Endothelial cell of umbilical vein (primary cell): ENCODE measurements at regions not wholly inside any gene's neighbourhood (a gene's known extent, or its start where the extent isn't known, plus 50 kb on each side); places are given as distances from the start of the nearest gene placed in this dataset.

Experiments
- BruUV-seq: library from RNA; stranded (reverse); fragments of 400-500 nt; replicated peaks from 2 replicates; lab custom pipeline; 2021; lab: Mats Ljungman, UMichigan
- CTCF ChIA-PET: fragments of 300-600, 350-600 bp; sonication (Branson Sonifier 250); formaldehyde crosslinking; loops from one replicate; lab custom pipeline; 2021; ENCODE audit warnings: antibody characterized with exemption, inconsistent platforms; lab: Charles Lee
- POLR2A ChIA-PET: fragments of 300-600, 350-600 bp; sonication (Branson Sonifier 250); formaldehyde crosslinking; loops from one replicate; lab custom pipeline; 2021; ENCODE audit warnings: antibody characterized with exemption, inconsistent platforms; lab: Charles Lee
- DNase-seq: peaks from one replicate; pipeline ENCODE4 v3.0.0-alpha.2; 2011; ENCODE audit warnings: low read depth, low spot score
- FAIRE-seq: peaks from 2 replicates; lab custom pipeline; 2011; peaks lifted over from hg19 to GRCh38; lab: Jason Lieb, UNC
- H2AFZ ChIP-seq: 2 replicates; pipeline ENCODE4 v1.6.0; 2012; ENCODE audit warnings: low read depth, low read length, control low read depth, inconsistent platforms
- H3K27ac ChIP-seq: 2 replicates; pipeline ENCODE4 v1.5.1; 2011; ENCODE audit warnings: low read depth, mild to moderate bottlenecking, control low read depth, low read length, moderate library complexity; ENCODE audit not compliant: insufficient read depth
- H3K27me3 ChIP-seq, 2 experiments: 2 replicates each; pipeline versions ENCODE4 v1.6.0 to v1.6.1; 2011; ENCODE audit warnings: low read length in 2 of 2, mixed read lengths in 1 of 2; ENCODE audit not compliant: control insufficient read depth in 2 of 2, insufficient read depth in 2 of 2
- H3K36me3 ChIP-seq, 2 experiments: 2 replicates in 1 of 2; 3 replicates in 1 of 2; pipeline ENCODE4 v1.5.1; 2011; ENCODE audit warnings: low read length in 2 of 2, mild to moderate bottlenecking in 1 of 2, moderate library complexity in 1 of 2; ENCODE audit not compliant: control insufficient read depth in 2 of 2, insufficient read depth in 2 of 2; ENCODE audit errors: extremely low read depth in 1 of 2
- H3K4me1 ChIP-seq: 3 replicates; pipeline ENCODE4 v1.5.1; 2011; ENCODE audit warnings: mild to moderate bottlenecking, low read length; ENCODE audit not compliant: control insufficient read depth, insufficient read depth; ENCODE audit errors: extremely low read depth
- H3K4me2 ChIP-seq: 2 replicates; pipeline ENCODE4 v1.6.1; 2011; ENCODE audit warnings: low read length, control low read depth, mixed read lengths; ENCODE audit not compliant: insufficient read depth
- H3K4me3 ChIP-seq, 3 experiments: fragments of 200-600 bp in 1 of 3; sonication (generic), shearing (Covaris generic) in 1 of 3; replicated peaks in 1 of 3; 2 replicates each; pipeline ENCODE4 v1.5.1; 2011 to 2016; ENCODE audit warnings: control low read depth in 3 of 3, low read length in 3 of 3, mild to moderate bottlenecking in 2 of 3, inconsistent platforms in 1 of 3, low read depth in 1 of 3, moderate library complexity in 1 of 3; ENCODE audit not compliant: insufficient read depth in 1 of 3
- H3K79me2 ChIP-seq: 2 replicates; pipeline ENCODE4 v1.6.0; 2012; ENCODE audit warnings: low read length, inconsistent platforms; ENCODE audit not compliant: control insufficient read depth, insufficient read depth
- H3K9ac ChIP-seq: replicated peaks from 2 replicates; pipeline ENCODE3; 2011; ENCODE audit warnings: low read length, control low read depth; ENCODE audit not compliant: insufficient read depth; ENCODE audit errors: extremely low read depth
- H3K9me1 ChIP-seq: replicated peaks from 3 replicates; pipeline ENCODE4 v1.6.0; 2011; ENCODE audit warnings: mild to moderate bottlenecking, low read length; ENCODE audit not compliant: control insufficient read depth, insufficient read depth; ENCODE audit errors: extremely low read depth
- H3K9me3 ChIP-seq: replicated peaks from 2 replicates; pipeline ENCODE4 v1.5.1; 2012; ENCODE audit warnings: low read length, inconsistent platforms; ENCODE audit not compliant: control insufficient read depth, insufficient read depth
- H4K20me1 ChIP-seq: replicated peaks from 2 replicates; pipeline ENCODE3; 2011; ENCODE audit warnings: mild to moderate bottlenecking, low read length; ENCODE audit not compliant: control insufficient read depth, insufficient read depth; ENCODE audit errors: extremely low read depth
- EZH2 ChIP-seq: IDR thresholded peaks from 2 replicates; pipeline ENCODE4 v1.6.1; 2012; ENCODE audit warnings: borderline replicate concordance, low read depth, mild to moderate bottlenecking, moderate library complexity, low read length, inconsistent platforms; ENCODE audit not compliant: severe bottlenecking
- FOS ChIP-seq: IDR thresholded peaks from 2 replicates; pipeline ENCODE4 v1.6.1; 2011; ENCODE audit warnings: mild to moderate bottlenecking, low read length, moderate library complexity, borderline replicate concordance; ENCODE audit not compliant: insufficient read depth
- GATA2 ChIP-seq: IDR thresholded peaks from 2 replicates; pipeline ENCODE4 v1.7.0; 2011; ENCODE audit warnings: low read depth, mild to moderate bottlenecking, moderate library complexity, mixed read lengths, low read length; ENCODE audit not compliant: insufficient read length, insufficient read depth
- JUN ChIP-seq: IDR thresholded peaks from 2 replicates; pipeline ENCODE4 v1.6.1; 2011; ENCODE audit warnings: borderline replicate concordance, low read depth; ENCODE audit not compliant: insufficient read length, insufficient read depth
- MYC ChIP-seq: IDR thresholded peaks from one replicate; pipeline ENCODE4 v1.6.1; 2011; ENCODE audit warnings: mild to moderate bottlenecking, low read depth, low read length
- POLR2A ChIP-seq: IDR thresholded peaks from 2 replicates; pipeline ENCODE4 v1.6.1; 2012; ENCODE audit warnings: low read depth, mild to moderate bottlenecking, control low read depth, low read length
- POLR2AphosphoS5 ChIP-seq: IDR thresholded peaks from 2 replicates; pipeline ENCODE4 v1.6.1; 2012; ENCODE audit warnings: low read depth, mild to moderate bottlenecking, control low read depth, low read length, moderate library complexity; ENCODE audit not compliant: insufficient read depth
- dilution Hi-C: fragments of 300-500 bp; cut with MboI; formaldehyde crosslinking; loops from one replicate; pipeline ENCODE4 v1.15.0; 2019; ENCODE audit warnings: low sequenced_read_pairs; ENCODE audit not compliant: extremely low pct_ligation_motif_present
- intact Hi-C: fragments of 100-400 bp; cut with micrococcal nuclease; formaldehyde crosslinking; loops from one replicate; pipeline ENCODE4 v1.10.0; 2022
- TF ChIP-seq, protein P1 (sequence below), 2 donors: IDR thresholded peaks; 1 replicate in 1 of 2; 2 replicates in 1 of 2; pipeline ENCODE4 v1.5.1; 2011; ENCODE audit warnings: low read length in 2 of 2, mild to moderate bottlenecking in 2 of 2, moderate library complexity in 2 of 2, control low read depth in 1 of 2, inconsistent platforms in 1 of 2, low read depth in 1 of 2; ENCODE audit not compliant: insufficient read depth in 1 of 2; ENCODE audit errors: extremely low read depth in 1 of 2
- TF ChIP-seq, protein P2 (sequence below): IDR thresholded peaks from 2 replicates; pipeline ENCODE4 v1.6.1; 2011; ENCODE audit not compliant: insufficient read depth, insufficient read length

DNA sequence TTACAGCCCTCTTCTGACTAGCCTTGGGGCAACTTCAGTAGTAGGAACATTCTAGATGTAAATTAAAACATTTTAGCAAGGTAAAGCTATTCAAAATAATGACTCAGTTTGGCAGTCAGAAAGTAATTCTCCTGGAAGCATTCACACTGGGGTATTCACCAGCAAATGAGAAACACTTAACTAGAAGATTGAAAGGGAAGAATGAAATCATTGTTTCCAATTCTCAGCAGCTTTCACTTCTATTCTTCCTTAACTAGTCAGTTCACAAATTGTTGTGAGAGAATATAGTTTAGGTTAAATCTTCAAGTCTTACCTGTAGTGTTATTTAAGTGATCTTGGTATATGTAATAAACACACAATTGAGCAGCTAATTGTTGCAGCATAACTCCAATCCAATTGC lies 1135.6 kb upstream of the FAM98A start:
- no TSS peak for BruUV-seq
- Histone ChIP-seq H3K4me2 (no peak overlapping the region), H3K36me3 (no peaks in the 10 kb centered on the region), H4K20me1 (no peaks in the 10 kb centered on the region), H2AFZ (no peak overlapping the region), H3K9ac (no peak overlapping the region), H3K27me3 (no peaks in the 10 kb centered on the region), H3K4me1 (no peaks in the 10 kb centered on the region), H3K4me3 (no peak overlapping the region), H3K79me2 (no peaks in the 10 kb centered on the region), H3K27ac (no peak overlapping the region), H3K9me1 (no peaks in the 10 kb centered on the region), H3K9me3 (peaks cover 3% of the 10 kb centered on the region)
- POLR2A ChIA-PET: no interaction called here
- TF ChIP-seq MYC: no peak
- TF ChIP-seq JUN: no peak
- TF ChIP-seq, protein P1, sequence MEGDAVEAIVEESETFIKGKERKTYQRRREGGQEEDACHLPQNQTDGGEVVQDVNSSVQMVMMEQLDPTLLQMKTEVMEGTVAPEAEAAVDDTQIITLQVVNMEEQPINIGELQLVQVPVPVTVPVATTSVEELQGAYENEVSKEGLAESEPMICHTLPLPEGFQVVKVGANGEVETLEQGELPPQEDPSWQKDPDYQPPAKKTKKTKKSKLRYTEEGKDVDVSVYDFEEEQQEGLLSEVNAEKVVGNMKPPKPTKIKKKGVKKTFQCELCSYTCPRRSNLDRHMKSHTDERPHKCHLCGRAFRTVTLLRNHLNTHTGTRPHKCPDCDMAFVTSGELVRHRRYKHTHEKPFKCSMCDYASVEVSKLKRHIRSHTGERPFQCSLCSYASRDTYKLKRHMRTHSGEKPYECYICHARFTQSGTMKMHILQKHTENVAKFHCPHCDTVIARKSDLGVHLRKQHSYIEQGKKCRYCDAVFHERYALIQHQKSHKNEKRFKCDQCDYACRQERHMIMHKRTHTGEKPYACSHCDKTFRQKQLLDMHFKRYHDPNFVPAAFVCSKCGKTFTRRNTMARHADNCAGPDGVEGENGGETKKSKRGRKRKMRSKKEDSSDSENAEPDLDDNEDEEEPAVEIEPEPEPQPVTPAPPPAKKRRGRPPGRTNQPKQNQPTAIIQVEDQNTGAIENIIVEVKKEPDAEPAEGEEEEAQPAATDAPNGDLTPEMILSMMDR (IDR thresholded peaks at IDR 0.05; ENCODE audit: extremely low read depth in 1 of 2, insufficient read depth in 1 of 2, low read depth in 1 of 2, low read length in 2 of 2): no peak
- intact Hi-C loops: no loop called here
- dilution Hi-C loops: no loop called here
- DNase-seq (no peak), FAIRE-seq (no peak)
- CTCF ChIA-PET: no interaction called here

DNA sequence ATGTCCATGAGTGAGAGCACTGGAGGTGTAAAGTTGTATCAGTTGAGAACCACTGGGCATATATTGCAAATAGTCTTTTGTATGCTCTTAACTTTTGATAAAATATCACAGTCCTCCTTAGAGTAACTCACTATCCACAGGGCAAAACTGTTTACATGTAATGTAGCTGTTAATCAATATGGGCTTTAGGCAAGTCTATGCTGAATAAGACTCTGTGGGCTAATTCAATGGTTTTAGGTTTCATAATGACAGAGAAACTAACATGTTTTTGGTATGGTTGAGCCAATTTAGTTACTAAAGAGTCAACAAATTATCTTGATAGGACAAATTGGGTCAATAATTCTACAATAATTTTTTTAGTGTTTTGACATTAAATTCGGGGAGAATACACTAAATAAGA lies 1134.9 kb upstream of the FAM98A start:
- H3K79me2 ChIP-seq: no peaks in the 10 kb centered on the region
- peaks cover 3% of the 10 kb centered on the region for H3K9me3 ChIP-seq
- no peaks in the 10 kb centered on the region for H4K20me1 ChIP-seq
- CTCF ChIA-PET: no interaction called here
- TF ChIP-seq, protein P2, sequence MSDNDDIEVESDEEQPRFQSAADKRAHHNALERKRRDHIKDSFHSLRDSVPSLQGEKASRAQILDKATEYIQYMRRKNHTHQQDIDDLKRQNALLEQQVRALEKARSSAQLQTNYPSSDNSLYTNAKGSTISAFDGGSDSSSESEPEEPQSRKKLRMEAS: no peak
- TF ChIP-seq POLR2AphosphoS5: no peak
- no peak for TF ChIP-seq FOS
- TF ChIP-seq MYC: no peak
- no peak for TF ChIP-seq JUN
- TF ChIP-seq, protein P1 (IDR thresholded peaks at IDR 0.05; ENCODE audit: extremely low read depth in 1 of 2, insufficient read depth in 1 of 2, low read depth in 1 of 2, low read length in 2 of 2): no peak
- no peak for TF ChIP-seq GATA2
- no peak for TF ChIP-seq EZH2
- TF ChIP-seq POLR2A: no peak
- H3K9ac ChIP-seq: no peak overlapping the region
- H3K27me3 ChIP-seq: no peaks in the 10 kb centered on the region
- H3K4me1 ChIP-seq: no peaks in the 10 kb centered on the region
- BruUV-seq: no TSS peak
- H3K4me3 ChIP-seq: no peak overlapping the region
- H3K36me3 ChIP-seq: no peaks in the 10 kb centered on the region
- intact Hi-C loops (no loop called here), dilution Hi-C loops (no loop called here)
- DNase-seq (no peak), FAIRE-seq (no peak)
- no peak overlapping the region for H3K27ac ChIP-seq
- no peak overlapping the region for H2AFZ ChIP-seq
- H3K9me1 ChIP-seq: no peaks in the 10 kb centered on the region
- no peak overlapping the region for H3K4me2 ChIP-seq
- POLR2A ChIA-PET: no interaction called here
